GM21825 (cell line): ENCODE measurements at regions not wholly inside any gene's neighbourhood (a gene's known extent, or its start where the extent isn't known, plus 50 kb on each side); places are given as distances from the start of the nearest gene placed in this dataset.
"Not testable (repeated sequence)": the region's sequence is repeated elsewhere in the genome, so short reads cannot be mapped to it uniquely, and the experiment has no call there.

Source experiments
- ATAC-seq: cut with Tn5 transposase; IDR thresholded peaks from one replicate; pipeline ENCODE4 v1.9.1; 2021; ENCODE audit warnings: mild to moderate bottlenecking, moderate library complexity; ENCODE audit not compliant: unreplicated experiment

DNA sequence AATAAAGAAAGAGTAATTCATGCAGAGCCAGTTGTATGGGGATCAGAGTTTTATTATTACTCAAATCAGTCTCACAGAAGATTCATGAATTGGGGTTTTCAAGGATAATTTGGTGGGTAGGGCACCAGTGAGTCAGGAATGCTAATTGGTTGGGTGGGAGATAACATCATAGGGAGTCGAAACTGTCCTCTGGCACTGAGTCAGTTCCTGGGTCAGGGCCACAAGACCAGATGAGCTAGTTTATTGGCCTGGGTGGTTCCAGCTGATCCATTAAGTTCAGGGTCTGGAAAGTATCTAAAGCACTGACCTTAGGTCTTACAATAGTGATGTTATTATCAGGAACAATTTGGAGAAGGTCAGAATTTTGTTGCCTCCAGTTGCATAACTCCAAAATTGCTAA, 998.6 kb upstream of the EPHA6 start:
- ATAC-seq, result no peak

DNA sequence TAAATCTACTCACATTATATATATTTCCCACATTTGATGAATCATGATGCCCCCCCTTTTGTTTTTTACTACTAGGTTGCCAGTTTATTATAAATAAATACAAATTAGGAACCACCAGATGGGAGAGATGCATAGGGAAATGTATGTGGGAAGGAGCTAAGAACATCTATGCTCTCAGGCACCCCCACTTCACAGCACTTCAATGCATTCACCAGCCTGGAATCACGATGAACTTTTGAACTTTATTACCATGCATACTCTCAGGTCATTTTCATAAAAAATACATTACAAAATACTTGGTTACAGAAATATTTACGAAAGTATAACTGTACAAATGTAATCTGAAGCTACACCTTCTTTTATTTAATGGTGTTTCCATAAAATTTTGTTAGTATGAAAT, 988.0 kb upstream of the EPHA6 start:
- ATAC-seq, result no peak

- no peak for ATAC-seq
Observed at GRCh38 chr3:95832146-95832545, 982.2 kb upstream of the EPHA6 start.

DNA sequence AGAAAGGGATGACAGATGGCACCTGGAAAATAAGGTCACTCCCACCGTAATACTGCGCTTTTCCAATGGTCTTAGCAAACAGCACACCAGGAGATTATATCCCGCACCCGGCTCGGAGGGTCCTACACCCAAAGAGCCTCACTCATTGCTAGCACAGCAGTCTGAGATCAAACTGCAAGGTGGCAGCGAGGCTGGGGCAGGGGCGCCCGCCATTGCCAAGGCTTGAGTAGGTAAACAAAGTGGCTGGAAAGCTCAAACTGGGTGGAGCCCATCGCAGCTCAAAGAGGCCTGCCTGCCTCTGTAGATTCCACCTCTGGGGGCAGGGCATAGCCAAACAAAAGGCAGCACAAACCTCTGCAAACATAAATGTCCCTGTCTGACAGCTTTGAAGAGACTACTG, 953.8 kb upstream of the EPHA6 start:
- ATAC-seq, result not testable (repeated sequence)

GRCh38 chr3:95883801-95884200, 930.6 kb upstream of the EPHA6 start:
- ATAC-seq, result no peak

- ATAC-seq, result no peak
Observed at GRCh38 chr3:95886616-95887015, 927.8 kb upstream of the EPHA6 start.

- ATAC-seq, result no peak
Observed at GRCh38 chr3:95887114-95887513, 927.3 kb upstream of the EPHA6 start.

GRCh38 chr3:95894820-95895219, 919.6 kb upstream of the EPHA6 start:
- no peak for ATAC-seq

DNA sequence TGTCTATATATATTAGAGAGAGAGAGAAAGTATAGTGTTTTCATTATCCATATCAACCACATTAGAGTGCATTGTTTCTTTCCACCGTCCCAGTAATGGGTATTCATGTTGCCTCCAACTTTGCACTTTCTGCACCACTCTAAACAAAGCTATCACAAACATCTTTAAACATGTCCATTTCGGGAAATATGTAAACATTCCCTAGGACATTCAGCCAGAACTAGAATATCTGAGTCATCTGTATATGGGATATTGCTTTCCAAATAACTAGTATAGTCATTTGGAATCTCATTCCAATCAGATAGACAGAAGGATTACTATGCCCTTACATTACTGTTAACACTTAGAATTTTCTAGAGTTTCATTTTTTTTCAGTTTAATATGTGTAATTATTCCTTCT, 914.9 kb upstream of the EPHA6 start:
- no peak for ATAC-seq

- no peak for ATAC-seq
Observed at GRCh38 chr3:95899911-95900310, 914.5 kb upstream of the EPHA6 start.

DNA sequence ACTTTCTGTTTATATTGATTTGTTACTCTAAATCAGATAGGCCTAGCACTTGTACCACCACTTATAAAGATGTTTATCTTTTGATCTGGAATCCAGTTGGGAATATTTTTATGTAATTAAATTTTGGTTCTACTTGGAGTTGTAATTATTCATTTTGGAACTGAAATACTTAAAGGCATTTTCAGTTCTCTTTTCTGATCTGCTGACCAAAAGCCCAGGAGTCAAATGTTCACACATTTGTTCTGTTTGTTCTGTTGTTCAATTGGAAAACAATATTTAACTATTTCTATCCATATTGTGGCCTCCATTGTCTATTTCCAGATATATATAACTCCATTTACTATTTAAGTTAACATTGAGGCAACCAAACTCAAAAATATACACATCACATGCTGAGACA, 912.4 kb upstream of the EPHA6 start:
- no peak for ATAC-seq

DNA sequence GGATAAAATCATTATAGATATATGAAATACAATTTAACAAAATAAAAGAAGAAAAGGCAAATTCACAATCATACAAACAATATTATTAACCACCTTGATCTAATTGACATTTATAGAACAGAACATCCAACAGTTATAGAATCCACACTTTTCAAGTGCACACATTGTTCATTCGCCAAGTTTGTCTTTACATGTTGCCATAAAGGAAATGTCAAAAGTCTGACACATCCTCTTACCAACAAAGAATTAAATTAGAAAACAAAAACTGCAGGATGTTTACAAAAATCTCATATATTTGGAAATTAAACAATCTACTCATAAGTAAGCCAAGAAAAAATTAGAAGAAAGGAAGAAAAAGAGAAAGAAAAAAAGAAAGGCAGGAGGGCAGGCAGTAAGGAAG, 909.2 kb upstream of the EPHA6 start:
- no peak for ATAC-seq

GRCh38 chr3:95911767-95912166, 902.6 kb upstream of the EPHA6 start:
- no peak for ATAC-seq

DNA sequence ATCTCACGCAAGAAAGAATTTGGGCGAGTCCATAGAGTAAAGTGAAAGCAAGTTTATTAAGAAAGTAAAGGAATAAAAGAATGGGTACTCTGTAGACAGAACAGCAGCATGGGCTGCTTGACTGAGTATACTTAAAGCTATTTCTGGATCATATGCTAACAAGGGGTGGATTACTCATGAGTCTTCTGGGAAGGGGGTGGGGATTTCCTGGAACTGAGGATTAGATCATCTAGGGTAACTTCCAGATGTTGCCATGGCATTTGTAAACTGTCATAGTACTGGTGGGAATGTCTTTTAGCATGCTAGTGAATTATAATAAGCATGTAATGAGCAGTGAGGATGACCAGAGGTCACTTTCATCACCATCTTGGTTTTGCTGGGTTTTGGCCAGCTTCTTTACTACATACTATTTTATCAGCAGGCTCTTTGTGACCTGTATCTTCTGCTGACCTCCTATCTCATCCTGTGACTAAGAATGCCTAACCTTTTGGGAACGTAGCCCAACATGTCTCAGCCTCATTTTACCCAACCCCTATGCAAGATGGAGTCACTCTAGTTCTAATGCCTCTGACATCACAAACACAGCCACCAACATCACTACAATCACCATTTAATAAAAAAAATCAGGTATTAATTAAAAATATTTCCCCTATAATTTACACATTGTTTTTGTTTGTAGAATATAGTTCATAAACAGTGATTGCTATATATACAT, 890.7 kb upstream of the EPHA6 start:
- ATAC-seq, result no peak

DNA sequence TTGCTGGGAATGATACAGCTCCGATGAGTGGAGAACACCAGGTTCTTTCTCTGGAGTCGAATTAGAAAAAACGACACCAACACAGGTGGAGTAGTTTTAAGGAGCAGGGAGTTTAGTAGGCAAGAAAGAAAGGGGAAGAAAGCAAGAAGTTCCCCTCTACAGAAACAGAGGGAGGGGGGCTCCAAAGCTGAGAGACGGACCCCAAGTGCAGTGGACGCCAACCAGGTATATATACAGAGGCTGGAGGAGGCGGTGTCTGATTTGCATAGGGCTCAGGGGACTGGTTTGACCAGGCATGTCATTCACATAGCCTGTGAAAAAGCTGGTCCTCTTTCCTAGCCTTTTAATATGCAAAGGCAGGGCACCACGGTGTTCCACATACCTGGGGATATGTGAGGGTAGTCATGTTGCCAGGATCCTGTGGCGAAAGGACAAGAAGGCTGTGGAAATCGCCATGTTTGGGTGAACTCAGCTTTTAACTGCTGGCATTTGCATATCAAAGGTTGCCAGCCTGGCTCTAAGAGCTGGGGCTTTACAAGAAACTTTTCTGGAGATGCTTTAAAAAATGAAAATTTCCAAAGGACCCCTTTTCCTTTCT, 887.4 kb upstream of the EPHA6 start:
- no peak for ATAC-seq

GRCh38 chr3:95934181-95934580, 880.2 kb upstream of the EPHA6 start:
- ATAC-seq, result no peak

DNA sequence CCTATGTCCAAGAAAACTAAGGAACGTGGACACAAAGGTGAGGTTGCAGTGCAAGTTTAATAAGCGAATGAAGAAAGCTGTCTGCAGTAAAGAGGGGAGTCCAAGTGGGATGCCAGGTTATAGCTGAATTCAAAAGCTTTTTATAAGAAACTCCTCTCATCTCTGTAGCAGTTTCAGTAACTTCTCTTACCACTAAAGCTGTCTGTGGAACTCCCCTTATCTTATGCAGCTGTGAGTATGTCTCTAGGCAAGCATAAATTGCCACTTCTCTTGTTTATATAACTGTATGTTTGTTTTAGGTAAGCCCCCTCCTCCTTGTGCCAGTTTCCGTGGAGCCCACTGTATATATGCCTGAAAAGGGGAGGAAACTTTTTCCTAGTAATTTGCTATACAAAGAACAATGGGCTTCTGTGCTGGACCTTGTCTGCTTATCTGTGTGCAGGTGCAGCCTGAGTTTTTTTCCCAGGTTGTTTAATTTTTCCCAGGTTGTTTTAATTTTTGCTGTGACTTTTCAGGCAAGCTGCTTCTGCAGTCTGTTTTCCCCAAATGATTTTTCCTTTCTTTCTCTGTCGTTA, 875.1 kb upstream of the EPHA6 start:
- ATAC-seq, result no peak

DNA sequence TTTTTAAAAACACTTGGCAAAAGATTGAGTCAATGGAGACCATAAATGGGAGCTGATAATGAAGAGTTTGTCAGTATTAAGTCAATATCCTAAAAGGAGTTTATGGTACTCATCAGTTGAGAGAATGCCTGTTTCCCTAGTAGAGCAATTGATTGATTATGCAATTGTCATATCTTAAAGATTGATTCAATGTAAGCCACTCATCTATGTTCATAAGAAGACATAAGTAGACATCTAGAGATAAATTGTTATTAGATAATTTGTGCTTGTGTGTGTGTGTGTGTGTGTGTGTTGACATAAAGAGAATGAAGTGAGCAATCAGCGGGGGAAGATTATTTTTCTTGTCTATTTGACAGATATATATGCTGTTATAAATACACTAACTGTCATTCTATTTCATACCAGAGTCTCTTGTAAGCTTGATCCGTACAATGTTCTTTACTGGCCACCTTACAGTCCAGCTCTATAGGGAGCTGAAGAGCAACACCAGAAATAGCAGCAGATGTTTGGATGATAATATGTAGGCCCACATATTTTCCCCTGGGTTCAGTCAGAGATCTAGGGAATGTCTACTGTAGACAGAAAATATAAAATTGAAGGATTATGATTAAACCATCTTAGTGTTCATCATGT, 848.6 kb upstream of the EPHA6 start:
- no peak for ATAC-seq

DNA sequence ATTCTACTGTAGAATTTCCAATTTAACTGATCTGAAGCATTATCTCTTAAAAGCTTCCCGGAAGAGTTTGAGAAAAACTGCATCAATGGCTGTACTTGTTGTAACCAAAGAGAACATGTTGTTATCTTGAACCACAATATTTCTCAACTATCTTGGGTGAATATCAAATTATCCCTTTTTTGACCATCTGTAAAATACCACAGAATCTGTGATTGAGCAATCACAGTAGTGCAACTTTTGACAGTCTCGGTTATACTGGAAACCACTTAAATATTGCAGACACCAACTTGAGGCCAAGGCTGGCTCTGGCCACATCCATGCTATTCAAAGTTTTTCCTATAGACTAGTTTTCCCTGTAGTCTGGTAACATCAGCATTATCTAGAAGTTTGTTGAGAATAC, 842.8 kb upstream of the EPHA6 start:
- no peak for ATAC-seq

- ATAC-seq, result no peak
Observed at GRCh38 chr3:95994338-95994737, 820.1 kb upstream of the EPHA6 start.

- no peak for ATAC-seq
Observed at GRCh38 chr3:96000966-96001365, 813.4 kb upstream of the EPHA6 start.

DNA sequence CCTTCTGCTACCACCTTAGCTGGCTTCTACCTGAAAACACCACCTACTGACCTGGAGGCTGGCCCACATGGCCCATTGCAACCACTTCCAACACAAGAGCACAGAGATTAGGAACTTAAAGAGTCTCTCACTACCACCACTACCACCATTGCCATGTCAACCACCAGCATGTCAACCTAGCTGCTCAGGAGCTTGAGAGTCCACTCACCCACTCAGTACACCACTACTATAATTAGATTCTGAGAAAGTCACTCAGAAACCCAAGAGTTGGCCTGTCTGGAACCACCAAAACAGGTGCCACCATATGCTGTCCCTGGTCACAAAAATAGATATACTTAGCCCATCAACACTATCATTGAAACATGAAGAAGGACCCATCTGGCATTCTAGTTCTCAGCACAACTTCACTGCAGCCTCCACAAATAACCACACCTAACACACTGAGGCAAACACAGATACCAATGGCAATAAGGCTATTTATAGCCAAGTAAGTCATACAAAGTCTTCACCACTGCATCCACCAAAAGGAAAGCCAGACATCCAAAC, 806.7 kb upstream of the EPHA6 start:
- ATAC-seq, result no peak
